ENCODE measurements at regions not wholly inside any gene's neighbourhood (a gene's known extent, or its start where the extent isn't known, plus 50 kb on each side); places are given as distances from the start of the nearest gene placed in this dataset.

- TF ChIP-seq CTCF (conservative IDR thresholded peaks at IDR 0.05) (no peak), EZH2 (IDR thresholded peaks at IDR 0.05; ENCODE audit: low read depth) (no peak)
Observed at GRCh38 chr15:79208179-79208578, 74.3 kb upstream of the ANKRD34C start.
